ENCODE measurements at regions not wholly inside any gene's neighbourhood (a gene's known extent, or its start where the extent isn't known, plus 50 kb on each side); places are given as distances from the start of the nearest gene placed in this dataset.

GRCh38 chr13:71079638-71080037 lies 787.4 kb downstream of the DACH1 start:
- H4K20me1 ChIP-seq (ENCODE audit: insufficient read depth, low read length): no peaks in the 10 kb centered on the region
- no peaks in the 10 kb centered on the region for H3K36me3 ChIP-seq (ENCODE audit: insufficient read depth, low read length)
- no peaks in the 10 kb centered on the region for H3K79me2 ChIP-seq (ENCODE audit: insufficient read depth, low read length)
- no peak overlapping the region for H2AFZ ChIP-seq (ENCODE audit: low read length)
- DNase-seq (ENCODE audit: insufficient read length, low spot score, missing footprints): no peak
- no peak overlapping the region for H3K27ac ChIP-seq (ENCODE audit: low read depth, low read length)
- TF ChIP-seq CTCF (IDR thresholded peaks at IDR 0.05; ENCODE audit: extremely low read depth, low read depth, low read length): no peak
- H3K4me2 ChIP-seq (ENCODE audit: insufficient read depth, low read length): no peak overlapping the region
- no peaks in the 10 kb centered on the region for H3K27me3 ChIP-seq (ENCODE audit: insufficient read depth, low read length)
- H3K4me3 ChIP-seq (ENCODE audit: insufficient read depth, low read length): no peak overlapping the region
- no peaks in the 10 kb centered on the region for H3K4me1 ChIP-seq (ENCODE audit: insufficient read depth, low read length)
- peaks cover 2% of the 10 kb centered on the region for H3K9me3 ChIP-seq (ENCODE audit: low read depth, low read length)

- H3K4me2 ChIP-seq (ENCODE audit: insufficient read depth, low read length): no peak overlapping the region
- H2AFZ ChIP-seq (ENCODE audit: low read length): no peak overlapping the region
- no peaks in the 10 kb centered on the region for H3K36me3 ChIP-seq (ENCODE audit: insufficient read depth, low read length)
- TF ChIP-seq CTCF (IDR thresholded peaks at IDR 0.05; ENCODE audit: extremely low read depth, low read depth, low read length): no peak
- no peaks in the 10 kb centered on the region for H3K27me3 ChIP-seq (ENCODE audit: insufficient read depth, low read length)
- H3K4me3 ChIP-seq (ENCODE audit: insufficient read depth, low read length): no peak overlapping the region
- no peak for DNase-seq (ENCODE audit: insufficient read length, low spot score, missing footprints)
- H3K4me1 ChIP-seq (ENCODE audit: insufficient read depth, low read length): no peaks in the 10 kb centered on the region
- no peaks in the 10 kb centered on the region for H3K79me2 ChIP-seq (ENCODE audit: insufficient read depth, low read length)
- no peaks in the 10 kb centered on the region for H3K9me3 ChIP-seq (ENCODE audit: low read depth, low read length)
- H4K20me1 ChIP-seq (ENCODE audit: insufficient read depth, low read length): no peaks in the 10 kb centered on the region
- H3K27ac ChIP-seq (ENCODE audit: low read depth, low read length): no peak overlapping the region
These were observed 799.0 kb downstream of the DACH1 start for GRCh38 chr13:71068041-71068440.

- Histone ChIP-seq H3K27ac (ENCODE audit: low read depth, low read length) (no peak overlapping the region), H4K20me1 (ENCODE audit: insufficient read depth, low read length) (no peaks in the 10 kb centered on the region), H3K4me2 (ENCODE audit: insufficient read depth, low read length) (no peak overlapping the region), H3K36me3 (ENCODE audit: insufficient read depth, low read length) (no peaks in the 10 kb centered on the region), H3K4me3 (ENCODE audit: insufficient read depth, low read length) (no peak overlapping the region), H3K9me3 (ENCODE audit: low read depth, low read length) (no peaks in the 10 kb centered on the region), H3K79me2 (ENCODE audit: insufficient read depth, low read length) (no peaks in the 10 kb centered on the region), H2AFZ (ENCODE audit: low read length) (no peak overlapping the region), H3K27me3 (ENCODE audit: insufficient read depth, low read length) (no peaks in the 10 kb centered on the region), H3K4me1 (ENCODE audit: insufficient read depth, low read length) (no peaks in the 10 kb centered on the region)
- no peak for DNase-seq (ENCODE audit: insufficient read length, low spot score, missing footprints)
- TF ChIP-seq CTCF (IDR thresholded peaks at IDR 0.05; ENCODE audit: extremely low read depth, low read depth, low read length): no peak
These were observed 799.7 kb downstream of the DACH1 start for GRCh38 chr13:71067165-71067815.

GRCh38 chr13:71056581-71056980 lies 810.4 kb downstream of the DACH1 start:
- Histone ChIP-seq H3K4me3 (ENCODE audit: insufficient read depth, low read length) (no peak overlapping the region), H3K27ac (ENCODE audit: low read depth, low read length) (no peak overlapping the region), H2AFZ (ENCODE audit: low read length) (no peak overlapping the region), H3K4me1 (ENCODE audit: insufficient read depth, low read length) (no peaks in the 10 kb centered on the region), H3K4me2 (ENCODE audit: insufficient read depth, low read length) (no peak overlapping the region), H4K20me1 (ENCODE audit: insufficient read depth, low read length) (no peaks in the 10 kb centered on the region), H3K9me3 (ENCODE audit: low read depth, low read length) (peaks cover 7% of the 10 kb centered on the region), H3K36me3 (ENCODE audit: insufficient read depth, low read length) (no peaks in the 10 kb centered on the region), H3K27me3 (ENCODE audit: insufficient read depth, low read length) (no peaks in the 10 kb centered on the region), H3K79me2 (ENCODE audit: insufficient read depth, low read length) (no peaks in the 10 kb centered on the region)
- no peak for DNase-seq (ENCODE audit: insufficient read length, low spot score, missing footprints)
- TF ChIP-seq CTCF (IDR thresholded peaks at IDR 0.05; ENCODE audit: extremely low read depth, low read depth, low read length): no peak

Measured in osteoblast (primary cell).